NCI-H2171 treated with DMSO at 0.1 percent for 48 hours (cell line): ENCODE measurements at regions not wholly inside any gene's neighbourhood (a gene's known extent, or its start where the extent isn't known, plus 50 kb on each side); places are given as distances from the start of the nearest gene placed in this dataset.
"Not testable (repeated sequence)": the region's sequence is repeated elsewhere in the genome, so short reads cannot be mapped to it uniquely, and the experiment has no call there.

Source experiments
- DNase-seq: peaks from one replicate; lab custom pipeline; 2025; lab: John Stamatoyannopoulos, UW

DNA sequence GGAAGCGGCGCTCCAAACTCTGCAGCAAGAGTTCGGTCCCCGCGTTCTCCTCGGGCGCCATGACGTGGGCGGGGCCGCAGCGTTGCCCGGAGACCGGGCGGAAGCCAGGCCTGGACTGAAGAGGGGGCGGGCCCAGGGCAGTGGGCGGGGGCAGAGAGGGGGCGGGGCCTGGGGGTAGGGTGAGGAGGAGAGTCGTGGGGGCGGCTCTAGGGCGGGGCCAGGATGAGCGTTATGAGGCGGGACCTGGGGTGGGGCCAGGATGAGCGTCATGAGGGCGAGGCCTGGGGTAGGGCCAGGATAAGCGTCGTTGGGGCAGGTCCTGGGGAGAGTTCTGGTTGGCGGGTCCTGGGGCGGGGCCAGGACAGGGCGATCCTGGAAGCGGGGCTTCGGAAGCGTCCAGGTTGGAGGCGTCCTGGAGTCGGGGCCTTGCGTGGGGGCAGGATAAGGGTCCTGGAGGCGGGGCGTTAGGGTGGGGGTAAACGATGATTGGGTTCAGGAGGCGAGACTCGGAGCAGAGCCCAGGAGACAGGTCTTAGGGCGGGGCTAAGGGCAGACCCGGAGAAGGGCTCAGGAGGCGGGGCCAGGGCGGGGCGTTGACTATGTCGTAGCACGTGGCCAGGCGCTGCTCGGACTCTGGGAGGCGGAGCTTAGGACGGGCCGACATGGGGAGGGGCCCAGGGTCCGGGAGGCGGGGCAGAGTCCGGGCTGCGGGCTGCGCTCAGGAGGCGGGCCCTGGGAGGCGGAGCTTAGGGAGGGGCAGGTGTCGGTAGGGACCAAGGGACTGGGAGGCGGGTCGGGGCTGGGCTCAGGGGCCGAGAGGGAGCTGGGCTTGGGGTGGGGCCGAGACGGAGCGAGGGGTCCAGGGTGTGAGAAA is 131.1 kb upstream of the ALDH3B2 start:
- DNase-seq: peak; percentile 96

DNA sequence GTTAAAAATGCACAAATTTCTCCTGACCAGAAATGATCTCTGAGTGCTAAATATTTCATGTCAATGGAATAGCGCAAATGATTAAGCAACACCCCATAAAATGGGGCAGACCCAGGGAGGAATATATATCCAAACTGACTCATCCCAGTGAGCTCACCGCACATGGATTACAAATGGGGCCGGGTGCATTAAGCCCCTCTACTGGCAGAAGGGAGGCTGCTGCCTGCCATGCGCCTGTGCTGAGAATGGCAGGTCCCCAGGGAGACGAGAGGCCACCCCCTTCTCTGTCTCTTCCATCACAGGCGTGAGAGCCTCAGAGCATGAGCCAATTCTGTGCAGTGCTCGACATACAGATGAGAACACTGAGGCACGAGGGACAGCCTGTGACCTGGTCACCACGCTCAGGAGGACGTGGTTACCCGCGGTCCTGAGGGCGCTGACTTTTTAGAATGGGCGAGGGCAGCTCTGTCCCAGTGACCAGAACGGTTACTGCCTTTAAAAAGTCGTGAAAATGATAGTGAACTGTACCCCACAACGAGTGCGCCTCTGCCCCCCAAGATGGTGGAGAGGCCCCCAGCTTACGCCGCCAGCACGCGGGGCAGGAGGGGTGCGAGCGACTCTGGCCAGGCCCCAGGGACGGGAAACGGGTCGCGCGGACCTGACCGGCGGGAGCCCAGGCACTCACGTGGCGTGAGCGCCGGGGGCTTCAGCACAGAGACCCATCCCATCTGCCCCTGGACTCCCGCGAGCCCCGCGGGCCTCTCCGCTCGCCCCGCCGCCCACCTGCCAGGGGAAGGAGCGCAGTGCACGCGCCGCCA is 130.2 kb upstream of the ALDH3B2 start:
- peak; percentile 22 for DNase-seq

DNA sequence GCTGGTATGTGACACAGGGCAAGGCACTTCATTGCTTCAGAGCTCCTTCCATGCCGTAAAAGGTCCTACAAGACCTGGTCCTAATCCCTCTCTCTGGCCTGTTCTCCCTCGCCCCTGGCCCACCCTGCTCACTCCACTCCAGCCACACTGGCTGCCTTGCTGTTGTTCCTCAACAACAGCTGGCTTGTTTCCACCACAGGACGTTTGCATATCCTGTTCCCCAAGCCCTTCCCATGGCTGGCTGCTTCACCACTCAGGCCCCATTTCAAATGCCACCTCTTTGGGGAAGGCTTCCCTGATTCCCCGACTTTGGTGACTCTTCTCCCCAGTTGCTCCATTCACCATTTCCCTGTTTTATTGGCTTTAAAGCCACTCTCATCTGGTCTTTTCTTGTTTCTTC is 129.1 kb upstream of the ALDH3B2 start:
- not testable (repeated sequence) for DNase-seq

DNA sequence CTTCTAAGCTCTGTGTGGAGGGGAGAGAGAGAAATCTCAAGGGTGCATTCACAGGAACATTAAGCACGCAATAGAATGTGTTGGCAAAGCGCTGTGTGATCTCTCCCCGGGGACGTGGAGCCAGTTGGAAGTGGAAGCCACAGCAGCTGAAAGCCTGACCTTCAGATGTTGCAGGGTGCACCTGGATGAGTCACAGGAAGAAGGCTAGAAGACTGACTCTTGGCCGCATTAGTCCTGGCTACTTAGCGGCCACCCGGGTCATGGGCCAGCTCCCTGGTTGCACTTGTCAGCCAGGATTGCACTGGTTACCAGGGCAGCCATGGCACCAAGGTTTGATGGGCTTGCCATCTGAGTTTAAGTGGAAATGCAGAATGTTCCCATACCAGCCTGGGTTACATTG is 128.6 kb upstream of the ALDH3B2 start:
- DNase-seq: not testable (repeated sequence)

DNA sequence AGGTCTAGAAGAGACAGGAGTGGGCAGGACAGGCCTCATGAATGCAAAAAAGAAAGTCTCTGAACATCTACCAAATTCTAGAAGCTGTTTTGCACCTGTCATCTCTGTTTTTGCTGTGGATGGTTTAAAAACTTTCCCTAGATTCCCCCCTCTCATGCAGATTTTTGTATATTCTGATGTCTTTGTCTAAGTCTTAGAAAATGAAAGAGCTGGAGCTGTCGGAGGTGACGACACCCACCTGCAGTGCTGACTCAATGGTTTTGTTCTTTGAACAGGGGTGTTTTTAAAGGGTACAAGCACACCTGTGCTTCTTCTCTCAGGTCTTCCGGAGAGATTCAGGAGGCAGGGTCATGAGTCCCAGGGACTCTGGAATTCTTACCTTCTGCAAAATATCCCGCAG is 128.2 kb upstream of the ALDH3B2 start:
- not testable (repeated sequence) for DNase-seq

DNA sequence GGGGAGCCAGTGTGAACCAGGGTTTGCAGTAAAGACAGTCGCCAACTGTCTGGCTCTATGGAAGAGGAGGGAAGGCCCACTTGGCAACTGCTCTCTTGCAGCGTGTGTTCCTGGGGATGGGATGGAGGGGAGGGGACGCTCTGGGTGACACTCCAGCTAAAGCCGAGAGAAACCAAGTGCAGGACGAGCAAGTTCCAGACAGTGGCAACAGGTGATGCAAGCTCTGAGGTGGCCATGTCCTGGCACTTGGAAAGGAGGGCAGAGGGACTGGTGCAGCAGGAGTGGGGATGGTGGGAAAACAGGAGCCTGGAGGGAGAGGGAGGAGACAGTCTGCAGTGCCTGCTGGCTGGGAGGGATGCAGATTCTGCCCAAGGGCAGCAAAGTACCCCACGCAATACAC is 127.0 kb upstream of the ALDH3B2 start:
- DNase-seq: not testable (repeated sequence)

DNA sequence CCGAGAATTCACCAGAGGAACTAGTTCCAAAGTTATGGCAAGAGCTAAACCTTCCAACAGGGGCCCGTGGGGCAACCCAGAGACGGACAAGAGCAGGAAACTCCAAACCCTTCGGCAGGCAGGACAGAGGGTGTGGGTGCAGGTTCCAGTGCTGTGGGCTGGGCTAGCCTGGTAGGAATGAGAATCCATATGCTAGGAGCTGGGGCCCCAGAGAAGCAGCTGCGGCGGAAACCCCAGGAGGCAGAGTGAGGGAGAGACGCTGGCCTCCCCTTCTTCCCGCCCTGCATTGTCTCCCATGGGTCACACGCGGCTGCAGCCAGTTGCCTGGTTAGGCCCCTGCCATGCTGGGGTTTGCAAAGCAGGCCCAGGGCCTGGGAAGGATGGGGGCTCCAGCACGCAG is 126.2 kb upstream of the ALDH3B2 start:
- not testable (repeated sequence) for DNase-seq

DNA sequence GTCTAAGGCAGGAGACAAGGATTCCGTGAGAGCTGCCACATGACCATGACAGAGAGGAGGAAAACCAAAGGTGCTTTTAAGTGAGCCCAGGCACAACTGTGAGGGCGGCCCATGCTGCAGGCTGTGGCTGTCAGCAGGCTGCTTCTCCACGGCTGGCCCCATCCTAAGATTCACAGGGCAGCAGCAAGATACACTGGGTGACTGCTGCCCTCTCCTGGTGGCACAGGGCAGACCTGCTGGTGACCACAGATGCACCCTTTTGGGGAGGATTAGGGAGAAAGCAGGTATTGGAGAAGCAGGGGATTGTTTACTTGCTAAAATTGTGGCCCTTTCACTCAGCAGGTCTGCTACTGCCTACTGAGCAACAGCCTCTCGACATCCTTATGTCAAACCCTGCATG is 125.4 kb upstream of the ALDH3B2 start:
- not testable (repeated sequence) for DNase-seq

DNA sequence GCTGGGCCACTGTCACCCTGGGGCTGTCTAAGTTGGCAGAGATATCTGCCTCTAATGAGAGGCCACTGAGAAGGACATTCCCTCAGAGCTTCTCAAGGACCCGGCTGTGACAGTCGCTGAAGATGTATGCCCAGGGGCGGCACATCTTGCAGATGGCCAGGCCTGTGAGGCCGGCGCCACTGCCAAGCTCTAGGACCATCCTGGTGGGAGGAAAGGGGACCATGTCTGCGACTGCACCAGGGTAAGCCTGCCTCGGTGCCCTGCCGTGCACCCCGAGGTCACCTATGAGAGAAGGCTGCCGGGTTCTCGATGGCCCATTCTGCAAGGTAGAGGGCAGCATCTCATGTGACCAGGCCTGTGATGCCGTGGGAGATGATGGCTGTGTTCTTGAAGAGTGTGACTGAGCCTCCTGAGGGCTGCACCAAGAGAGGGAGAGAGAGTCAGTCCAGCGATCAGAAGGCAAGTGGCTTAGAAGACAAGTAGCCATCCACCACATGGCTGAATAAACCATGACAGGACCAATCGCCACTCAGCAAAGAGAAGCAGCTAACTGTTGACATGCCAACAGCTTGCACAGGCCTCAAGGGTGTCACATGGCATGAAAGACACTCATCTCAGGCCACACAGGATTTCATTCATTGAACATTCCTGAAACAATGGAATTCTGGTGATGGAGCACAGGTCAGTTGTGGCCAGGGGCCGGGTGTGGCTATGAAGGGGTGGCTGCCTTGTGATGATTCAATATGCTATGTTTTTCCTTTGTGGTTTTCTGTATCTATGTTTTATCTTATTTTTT is 123.5 kb upstream of the ALDH3B2 start:
- not testable (repeated sequence) for DNase-seq

DNA sequence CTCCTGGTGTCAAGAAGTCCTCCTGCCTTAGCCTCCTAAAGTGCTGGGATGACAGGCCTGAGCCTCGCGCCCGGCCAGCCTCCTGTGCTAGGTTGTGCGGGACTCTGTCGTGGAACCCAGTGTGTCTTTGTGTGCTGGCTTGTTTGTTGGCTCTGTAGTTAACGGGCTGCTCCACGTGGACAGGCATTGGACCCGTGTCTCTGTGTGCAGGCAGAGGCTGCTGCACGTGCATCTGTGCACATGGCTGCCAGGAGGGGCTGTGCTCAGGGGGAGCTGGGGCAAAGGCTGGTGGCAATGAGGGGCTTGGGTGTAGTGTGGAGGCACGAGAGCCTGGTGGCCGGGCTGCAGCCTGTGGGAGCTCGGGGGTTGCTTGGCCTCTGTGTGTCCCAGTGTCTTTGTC is 121.3 kb upstream of the ALDH3B2 start:
- no peak for DNase-seq

DNA sequence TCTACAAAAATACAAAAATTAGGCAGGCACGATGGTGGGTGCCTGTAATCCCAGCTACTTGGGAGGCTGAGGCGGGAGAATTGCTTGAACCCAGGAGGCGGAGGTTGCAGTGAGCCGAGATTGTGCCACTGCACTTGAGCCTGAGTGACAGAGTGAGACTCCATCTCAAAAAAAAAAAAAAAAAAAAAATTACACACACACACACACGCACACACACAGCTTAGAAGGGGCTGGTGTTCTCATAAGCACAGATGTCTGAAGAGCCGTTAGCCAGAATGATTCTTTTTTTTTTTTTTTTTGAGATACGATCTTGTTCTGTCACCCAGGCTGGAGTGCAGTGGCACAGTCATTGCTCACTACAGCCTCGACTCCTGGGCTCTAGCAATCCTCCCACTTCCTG is 119.3 kb upstream of the ALDH3B2 start:
- DNase-seq: not testable (repeated sequence)

DNA sequence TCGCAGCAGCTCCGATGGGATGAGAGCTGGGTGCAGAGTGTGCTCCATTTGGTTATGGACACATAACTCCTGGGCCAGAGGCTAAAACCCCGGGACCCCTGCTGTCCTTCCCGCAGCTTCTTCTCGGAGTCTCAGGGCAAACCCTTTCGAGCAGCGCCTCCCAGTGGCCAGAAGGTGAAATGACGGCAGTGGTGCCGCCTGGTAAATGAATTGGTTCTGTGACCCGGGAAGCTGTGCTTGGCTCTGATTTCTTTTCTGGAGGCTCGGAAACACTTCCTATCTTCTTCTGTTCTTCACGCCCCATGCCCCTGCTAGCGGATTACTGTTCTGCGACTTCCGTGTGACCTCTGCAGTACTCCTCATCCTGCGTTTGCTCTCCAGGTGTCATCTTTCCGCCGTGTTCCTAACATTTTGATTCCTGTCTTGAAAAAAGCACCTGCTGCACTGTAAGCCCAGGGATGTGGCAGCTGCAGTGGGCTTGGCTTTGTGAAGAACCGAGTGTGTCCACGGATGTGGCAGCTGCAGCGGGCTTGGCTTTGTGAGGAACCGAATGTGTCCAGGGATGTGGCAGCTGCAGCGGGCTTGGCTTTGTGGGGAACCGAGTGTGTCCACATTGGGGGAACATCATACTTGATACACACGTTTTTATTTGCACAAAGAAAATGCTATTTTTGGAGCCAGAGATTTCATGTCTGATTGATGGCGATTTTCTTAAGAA is 118.0 kb upstream of the ALDH3B2 start:
- DNase-seq: peak; percentile 55

DNA sequence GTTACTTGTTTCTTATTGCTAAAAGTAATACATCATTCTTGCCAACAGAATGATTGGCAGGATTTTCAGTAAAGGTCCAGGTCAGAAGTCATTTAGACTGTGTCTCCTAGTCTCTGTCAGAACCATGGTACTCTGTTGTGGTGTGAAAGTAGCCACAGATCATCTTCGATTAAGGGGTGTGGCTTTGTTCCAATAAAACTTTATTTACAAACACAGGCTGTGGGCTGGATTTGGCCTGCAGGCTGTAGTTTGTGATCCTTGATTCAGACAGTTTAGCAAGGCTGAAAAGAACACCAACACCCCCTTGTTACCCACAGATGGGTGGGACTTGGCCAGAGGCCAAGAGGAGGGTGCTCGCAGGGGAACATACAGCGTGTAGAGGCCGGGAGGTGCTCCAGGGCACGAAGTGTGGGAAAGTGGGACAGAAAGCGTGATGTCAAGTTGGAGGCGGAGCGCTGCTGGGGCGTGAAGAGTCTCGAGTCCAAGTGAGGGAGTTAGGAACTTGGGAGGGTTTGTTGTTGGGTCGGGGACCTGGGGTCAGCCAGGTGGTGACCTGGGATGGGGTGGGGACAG is 117.3 kb upstream of the ALDH3B2 start:
- DNase-seq: not testable (repeated sequence)

DNA sequence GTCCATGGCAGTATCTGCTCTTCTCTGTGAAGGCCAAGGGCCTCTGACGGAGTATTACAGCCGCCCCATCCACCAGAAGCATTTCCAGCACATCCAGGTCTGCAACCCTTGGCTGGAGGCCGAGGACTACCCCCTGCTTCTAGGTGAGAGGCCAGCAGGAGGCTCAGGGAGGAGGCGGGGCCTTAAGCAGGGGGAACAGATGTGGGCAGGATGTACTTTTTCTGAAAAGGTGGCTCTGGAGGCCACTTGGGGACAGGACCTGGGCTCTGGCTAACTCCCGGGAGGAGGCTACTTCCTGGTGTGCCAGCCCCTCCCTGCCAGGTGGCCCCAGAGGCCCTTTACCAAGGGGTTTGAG is 113.9 kb upstream of the ALDH3B2 start:
- not testable (repeated sequence) for DNase-seq

DNA sequence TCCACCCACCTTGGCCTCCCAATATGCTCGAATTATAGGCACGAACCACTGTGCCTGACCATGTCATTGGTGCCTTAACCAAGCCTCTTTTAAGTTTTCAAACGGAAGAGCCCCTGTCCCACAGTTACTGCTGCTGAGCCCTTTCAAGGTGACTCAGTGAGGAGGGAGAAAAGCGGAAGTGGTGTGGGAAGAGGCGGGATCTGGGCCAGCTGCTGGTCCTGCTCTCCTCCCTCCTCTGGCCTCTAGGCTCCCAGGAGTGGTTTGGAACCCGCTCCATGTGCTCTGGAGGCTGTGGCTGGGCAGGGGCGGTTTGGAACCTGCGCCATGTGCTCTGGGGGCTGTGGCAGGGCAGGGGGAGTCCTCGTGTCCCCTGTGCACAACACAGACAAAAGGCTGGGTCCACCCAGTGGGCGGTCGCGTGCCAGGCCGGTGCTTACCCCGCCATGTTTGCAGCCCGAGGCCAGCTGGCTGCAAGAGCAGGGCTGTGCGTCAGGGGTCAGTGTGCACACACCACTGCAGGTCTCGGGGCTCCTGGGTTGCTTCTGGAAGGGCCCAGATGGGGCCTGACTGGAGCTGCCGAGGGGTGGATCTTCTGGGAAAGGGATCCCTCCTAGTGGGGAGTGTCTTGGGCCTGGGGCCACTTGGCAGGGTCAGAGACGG is 113.4 kb upstream of the ALDH3B2 start:
- not testable (repeated sequence) for DNase-seq

DNA sequence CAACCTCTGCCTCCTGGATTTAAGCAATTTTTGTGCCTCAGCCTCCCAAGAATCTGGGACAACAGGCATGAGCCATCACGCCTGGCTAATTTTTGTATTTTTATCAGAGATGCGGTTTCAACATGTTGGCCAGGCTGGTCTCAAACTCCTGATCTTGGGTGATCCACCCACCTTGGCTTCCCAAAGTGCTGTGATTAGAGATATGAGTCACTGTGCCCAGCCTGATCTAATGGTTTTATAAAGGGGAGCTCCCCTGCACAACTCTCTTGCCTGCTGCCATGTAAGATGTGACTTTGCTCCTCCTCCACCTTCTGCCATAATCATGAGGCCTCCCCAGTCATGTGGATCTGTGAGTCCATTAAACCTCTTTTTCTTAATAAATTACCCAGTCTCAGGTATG is 107.5 kb upstream of the ALDH3B2 start:
- not testable (repeated sequence) for DNase-seq

DNA sequence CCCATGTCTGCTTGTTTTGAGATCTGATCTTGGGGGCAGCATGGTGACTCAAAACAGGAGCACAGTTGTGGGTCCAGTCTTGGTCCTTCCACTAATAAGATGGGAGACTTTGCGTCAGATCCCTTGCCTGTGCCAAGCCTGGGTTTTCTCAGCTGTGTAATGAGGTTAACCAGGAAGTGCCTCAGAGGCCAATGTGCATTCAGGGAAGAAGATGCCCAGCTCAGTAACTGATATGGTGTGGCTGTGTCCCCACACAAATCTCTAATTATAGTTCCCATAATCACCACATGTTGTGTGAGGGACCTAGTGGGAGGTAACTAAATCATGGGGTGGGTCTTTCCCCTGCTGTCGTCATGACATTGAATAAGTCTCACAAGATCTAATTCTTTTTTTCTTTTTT is 107.1 kb upstream of the ALDH3B2 start:
- DNase-seq: not testable (repeated sequence)

DNA sequence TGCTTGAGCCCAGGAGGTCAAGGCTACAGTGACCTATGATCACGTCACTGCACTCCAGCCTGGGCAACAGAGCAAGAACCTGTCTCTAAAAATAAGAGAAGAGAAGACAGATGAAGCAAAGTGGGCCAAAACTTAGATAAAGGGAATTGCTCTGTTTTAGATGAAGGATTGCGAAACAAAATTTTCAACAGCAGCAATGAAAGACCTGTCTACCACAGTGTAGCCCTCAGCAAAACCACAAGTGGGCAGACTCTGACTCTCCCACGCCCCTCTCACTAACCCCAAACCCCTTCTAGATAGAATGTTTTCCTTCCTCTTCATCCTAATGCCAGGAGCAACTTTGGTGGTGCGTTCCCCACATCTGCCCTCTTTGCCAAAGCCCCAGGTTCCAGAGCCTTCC is 105.6 kb upstream of the ALDH3B2 start:
- no peak for DNase-seq

DNA sequence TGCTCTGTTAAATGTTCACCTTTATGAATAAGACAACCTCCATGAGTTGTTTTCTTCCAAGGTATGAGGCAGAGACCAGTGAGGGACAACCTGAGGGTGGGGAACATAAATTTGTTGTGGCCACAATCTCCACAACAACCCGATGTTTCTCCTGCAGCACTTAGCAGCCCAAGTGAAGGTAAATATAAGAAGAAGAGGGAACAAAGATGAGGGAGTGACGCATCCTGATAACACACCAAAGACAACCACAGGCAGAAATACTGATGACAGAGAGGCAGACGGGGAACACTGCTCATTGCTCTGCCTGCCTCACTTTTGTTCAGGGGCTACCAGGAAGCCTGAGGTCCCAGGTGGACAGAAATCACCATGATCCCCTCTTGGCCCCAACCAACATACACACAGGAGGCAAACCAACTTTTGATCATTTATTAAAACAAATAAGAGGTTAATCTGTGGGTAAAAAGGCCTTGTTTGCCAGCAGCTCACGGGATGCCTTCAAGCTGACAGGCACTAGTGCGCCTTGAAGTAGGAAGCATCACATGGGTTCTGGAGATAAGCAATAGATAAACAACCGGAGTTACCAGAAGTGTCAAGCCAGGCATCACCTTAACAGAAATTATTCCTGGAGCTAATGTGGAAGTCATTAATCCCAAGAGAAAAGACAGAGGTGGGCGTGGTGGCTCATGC is 104.9 kb upstream of the ALDH3B2 start:
- not testable (repeated sequence) for DNase-seq
